Heart left ventricle (tissue), 13 donors: ENCODE measurements at regions not wholly inside any gene's neighbourhood (a gene's known extent, or its start where the extent isn't known, plus 50 kb on each side); places are given as distances from the start of the nearest gene placed in this dataset.

Source experiments
- CTCF ChIP-seq, 12 donors: fragments of 200-600 bp; sonication (generic) in 4 of 12; IDR thresholded peaks; one replicate each; pipeline versions ENCODE4 v1.5.0 to v1.8.0; 2018 to 2022; ENCODE audit warnings: antibody characterized with exemption in 12 of 12, mild to moderate bottlenecking in 5 of 12
- POLR2A ChIP-seq, 2 donors: fragments of 450-650 bp; IDR thresholded peaks; one replicate each; pipeline ENCODE4 v1.6.1; 2017; ENCODE audit warnings: antibody characterized with exemption in 2 of 2, mild to moderate bottlenecking in 2 of 2, moderate library complexity in 2 of 2
- donor health status: ischemic (EF 13 %, LVEDD 7.1; RV severe dilation, severe dysfunction).
- donor health status: DM: no; HTN: yes; CAD: no.
- donor health status: DM: no; HTN: no; CAD: no.
- donor health status: ischemic (EF 25% LVEDD 6.9; RV normal size, moderate dysfunction).
- donor health status: ischemic (EF 25% LVEDD 5.7; RV mildly dilated, moderate dysfunction).
- donor health status: ischemic (EF 35%, LVEDD 5.7; RV mildly dilated, moderate dysfunction).
- donor health status: nonischemic (EF 11% LVEDD 7.7; RV severe dilation, severe dysfunction).
- donor health status: DM: yes; HTN: yes; CAD: no.
- donor health status: PGD.
- donor health status: ischemic (EF 29% LVEDD 5.4; RV normal size, mild dysfunction).
- donor health status: nonischemic (EF 23%, LVEDD 6.1; RV moderate dilation, normal function).

- TF ChIP-seq POLR2A (IDR thresholded peaks at IDR 0.05): no peak
- no peak for TF ChIP-seq CTCF (IDR thresholded peaks at IDR 0.05)
These were observed 635.9 kb downstream of the CDH18 start for GRCh38 chr5:19352120-19352519.
